Esophagus muscularis mucosa (tissue), 3 donors: ENCODE measurements at regions not wholly inside any gene's neighbourhood (a gene's known extent, or its start where the extent isn't known, plus 50 kb on each side); places are given as distances from the start of the nearest gene placed in this dataset.

Experiments
- CTCF ChIP-seq, 3 experiments: fragments of 200-600 bp in 2 of 3; fragments of 450-650 bp in 1 of 3; sonication (generic) in 2 of 3; IDR thresholded peaks; one replicate each; pipeline ENCODE4 v1.5.1; 2017 to 2019; ENCODE audit warnings: antibody characterized with exemption in 3 of 3, mild to moderate bottlenecking in 2 of 3, moderate library complexity in 1 of 3
- POLR2A ChIP-seq: fragments of 450-650 bp; IDR thresholded peaks from one replicate; pipeline ENCODE4 v1.6.1; 2017; ENCODE audit warnings: antibody characterized with exemption, moderate library complexity, mild to moderate bottlenecking, low read depth

- TF ChIP-seq CTCF (IDR thresholded peaks at IDR 0.05) (no peak), POLR2A (no peak)
These were observed 79.4 kb upstream of the FAM136A start for GRCh38 chr2:70381235-70381634.
